SK-N-MC (cell line): ENCODE measurements at regions not wholly inside any gene's neighbourhood (a gene's known extent, or its start where the extent isn't known, plus 50 kb on each side); places are given as distances from the start of the nearest gene placed in this dataset.

Source experiments
- DNase-seq: peaks from one replicate; pipeline ENCODE4 v3.0.0-alpha.2; 2011; ENCODE audit warnings: low read depth, low spot score
- H3K27ac ChIP-seq: fragments of 200-600 bp; sonication (generic); 2 replicates; pipeline ENCODE4 v1.5.1; 2016; ENCODE audit warnings: mixed run types
- H3K36me3 ChIP-seq: fragments of 200-600 bp; sonication (generic); 2 replicates; pipeline ENCODE4 v1.6.1; 2017; ENCODE audit warnings: antibody characterized with exemption, low read length, mixed read lengths; ENCODE audit not compliant: insufficient read depth
- H3K4me3 ChIP-seq: fragments of 200-600 bp; sonication (generic); 2 replicates; pipeline ENCODE4 v1.5.1; 2016
- H3K9ac ChIP-seq: fragments of 200-600 bp; sonication (generic); 2 replicates; pipeline ENCODE4 v1.8.0; 2017; ENCODE audit warnings: mixed run types, mixed read lengths; ENCODE audit not compliant: insufficient read length
- H3K9me3 ChIP-seq: fragments of 200-600 bp; sonication (generic); 2 replicates; pipeline ENCODE4 v1.6.1; 2017; ENCODE audit warnings: low read depth, mild to moderate bottlenecking, antibody characterized with exemption, low read length, moderate library complexity, mixed read lengths
- EZH2 ChIP-seq: fragments of 200-600 bp; sonication (generic); IDR thresholded peaks from one replicate; pipeline ENCODE4 v1.6.1; 2017; ENCODE audit warnings: antibody characterized with exemption
- FOXP2 ChIP-seq: optimal IDR thresholded peaks from 2 replicates; pipeline ENCODE3; 2011; ENCODE audit warnings: mild to moderate bottlenecking, moderate library complexity; ENCODE audit not compliant: insufficient read depth; ENCODE audit errors: extremely low read length, control extremely low read depth
- POLR2AphosphoS5 ChIP-seq: IDR thresholded peaks from 2 replicates; pipeline ENCODE4 v1.6.1; 2012; ENCODE audit warnings: mild to moderate bottlenecking, low read depth, low read length, borderline replicate concordance

- TF ChIP-seq FOXP2 (no peak), POLR2AphosphoS5 (no peak), EZH2 (no peak)
- no peaks in the 10 kb centered on the region for H3K36me3 ChIP-seq
- no peak for DNase-seq
- no peak overlapping the region for H3K4me3 ChIP-seq
- H3K27ac ChIP-seq: no peak overlapping the region
- H3K9ac ChIP-seq: no peak overlapping the region
- no peaks in the 10 kb centered on the region for H3K9me3 ChIP-seq
Measured at GRCh38 chr5:8094304-8094703, 225.4 kb downstream of the MTRR start.

GRCh38 chr5:8097146-8097545, 228.2 kb downstream of the MTRR start:
- no peak overlapping the region for H3K27ac ChIP-seq
- DNase-seq: no peak
- H3K9me3 ChIP-seq: no peaks in the 10 kb centered on the region
- H3K36me3 ChIP-seq: no peaks in the 10 kb centered on the region
- no peak for TF ChIP-seq POLR2AphosphoS5
- no peak for TF ChIP-seq FOXP2
- no peak for TF ChIP-seq EZH2
- no peak overlapping the region for H3K9ac ChIP-seq
- H3K4me3 ChIP-seq: no peak overlapping the region

- TF ChIP-seq POLR2AphosphoS5 (no peak), FOXP2 (no peak), EZH2 (no peak)
Measured at GRCh38 chr5:8098081-8098480, 229.1 kb downstream of the MTRR start.

GRCh38 chr5:8102714-8103113, 233.8 kb downstream of the MTRR start:
- Histone ChIP-seq H3K9me3 (no peaks in the 10 kb centered on the region), H3K4me3 (no peak overlapping the region), H3K36me3 (no peaks in the 10 kb centered on the region), H3K9ac (no peak overlapping the region), H3K27ac (no peak overlapping the region)
- no peak for DNase-seq
- TF ChIP-seq EZH2 (no peak), FOXP2 (no peak), POLR2AphosphoS5 (no peak)

More at GRCh38 chr5:8098081-8098480, 229.1 kb downstream of the MTRR start:
- no peak for DNase-seq
- Histone ChIP-seq H3K9me3 (no peaks in the 10 kb centered on the region), H3K9ac (no peak overlapping the region), H3K36me3 (no peaks in the 10 kb centered on the region), H3K4me3 (no peak overlapping the region), H3K27ac (no peak overlapping the region)

GRCh38 chr5:8114597-8115266, 245.8 kb downstream of the MTRR start:
- H3K36me3 ChIP-seq: no peaks in the 10 kb centered on the region
- no peak for TF ChIP-seq EZH2
- no peak for TF ChIP-seq FOXP2
- no peak for TF ChIP-seq POLR2AphosphoS5
- H3K27ac ChIP-seq: no peak overlapping the region
- H3K9me3 ChIP-seq: no peaks in the 10 kb centered on the region
- H3K4me3 ChIP-seq: no peak overlapping the region
- DNase-seq: no peak
- no peak overlapping the region for H3K9ac ChIP-seq

GRCh38 chr5:8123559-8123958, 254.6 kb downstream of the MTRR start:
- H3K27ac ChIP-seq: no peak overlapping the region
- no peak overlapping the region for H3K4me3 ChIP-seq
- no peak overlapping the region for H3K9ac ChIP-seq

GRCh38 chr5:8134609-8135008, 265.7 kb downstream of the MTRR start:
- DNase-seq: no peak
- Histone ChIP-seq H3K27ac (no peak overlapping the region), H3K9me3 (no peaks in the 10 kb centered on the region), H3K4me3 (no peak overlapping the region), H3K9ac (no peak overlapping the region), H3K36me3 (no peaks in the 10 kb centered on the region)
- TF ChIP-seq POLR2AphosphoS5: no peak
- TF ChIP-seq EZH2: no peak
- TF ChIP-seq FOXP2: no peak

More at GRCh38 chr5:8123559-8123958, 254.6 kb downstream of the MTRR start:
- H3K9me3 ChIP-seq: no peaks in the 10 kb centered on the region
- no peaks in the 10 kb centered on the region for H3K36me3 ChIP-seq
- no peak for DNase-seq
- no peak for TF ChIP-seq FOXP2
- TF ChIP-seq EZH2: no peak
- no peak for TF ChIP-seq POLR2AphosphoS5

GRCh38 chr5:8135742-8136141, 266.8 kb downstream of the MTRR start:
- H3K4me3 ChIP-seq: no peak overlapping the region
- no peak for DNase-seq
- no peak overlapping the region for H3K9ac ChIP-seq
- no peaks in the 10 kb centered on the region for H3K9me3 ChIP-seq
- no peaks in the 10 kb centered on the region for H3K36me3 ChIP-seq
- no peak overlapping the region for H3K27ac ChIP-seq
- TF ChIP-seq POLR2AphosphoS5: no peak
- no peak for TF ChIP-seq EZH2
- TF ChIP-seq FOXP2: no peak

- no peak for TF ChIP-seq FOXP2
- no peak for TF ChIP-seq EZH2
- TF ChIP-seq POLR2AphosphoS5: no peak
- no peaks in the 10 kb centered on the region for H3K9me3 ChIP-seq
- H3K9ac ChIP-seq: no peak overlapping the region
- H3K27ac ChIP-seq: no peak overlapping the region
- H3K4me3 ChIP-seq: no peak overlapping the region
- no peaks in the 10 kb centered on the region for H3K36me3 ChIP-seq
- DNase-seq: no peak
Measured at GRCh38 chr5:8136271-8136670, 267.3 kb downstream of the MTRR start.
